HG03354 (cell line): ENCODE measurements at regions not wholly inside any gene's neighbourhood (a gene's known extent, or its start where the extent isn't known, plus 50 kb on each side); places are given as distances from the start of the nearest gene placed in this dataset.

Experiments used
- ATAC-seq: cut with Tn5 transposase; IDR thresholded peaks from one replicate; pipeline ENCODE4 v1.9.1; 2021; ENCODE audit warnings: mild to moderate bottlenecking; ENCODE audit not compliant: unreplicated experiment, poor library complexity, severe bottlenecking

DNA sequence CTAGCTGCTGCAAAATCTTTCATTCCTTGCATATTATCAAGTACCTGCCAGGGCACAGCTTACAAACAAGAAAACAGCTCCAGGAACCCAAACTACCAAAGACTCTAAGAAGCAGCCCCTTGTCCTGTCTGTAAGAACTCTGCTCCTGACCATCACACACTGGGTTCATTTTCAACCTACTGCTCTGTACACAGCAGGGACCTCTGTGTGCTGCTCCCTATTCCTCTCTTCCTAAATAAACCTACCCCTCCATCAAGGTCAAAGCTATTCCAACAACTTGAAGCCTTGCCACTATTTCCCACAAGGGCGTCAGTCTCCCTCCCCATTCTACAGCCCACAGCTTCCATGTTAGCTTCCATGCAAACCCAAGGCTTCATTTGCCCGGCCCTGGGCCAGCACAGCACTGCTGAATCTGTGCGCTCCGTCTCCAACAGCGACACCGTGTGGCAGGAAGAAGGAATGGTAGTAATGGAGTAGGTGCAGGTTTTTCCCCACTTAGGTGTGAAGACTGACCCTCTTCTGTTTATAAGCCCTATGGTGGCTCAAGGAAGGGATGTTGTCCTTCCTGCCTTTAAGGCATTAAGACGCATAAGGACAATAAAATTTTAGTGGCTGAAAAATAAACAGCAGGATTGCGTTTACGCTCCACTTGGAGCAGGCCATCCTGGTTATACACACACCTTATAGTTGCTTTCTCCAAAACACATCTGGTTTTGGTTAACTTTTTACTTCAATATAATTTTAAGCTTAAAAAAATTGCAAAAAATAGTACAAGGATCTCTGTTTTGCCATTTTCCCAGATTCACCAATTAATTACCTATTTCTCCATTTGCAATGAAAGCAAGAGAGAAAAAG, 115.2 kb upstream of the NXT1 start:
- ATAC-seq: no peak

DNA sequence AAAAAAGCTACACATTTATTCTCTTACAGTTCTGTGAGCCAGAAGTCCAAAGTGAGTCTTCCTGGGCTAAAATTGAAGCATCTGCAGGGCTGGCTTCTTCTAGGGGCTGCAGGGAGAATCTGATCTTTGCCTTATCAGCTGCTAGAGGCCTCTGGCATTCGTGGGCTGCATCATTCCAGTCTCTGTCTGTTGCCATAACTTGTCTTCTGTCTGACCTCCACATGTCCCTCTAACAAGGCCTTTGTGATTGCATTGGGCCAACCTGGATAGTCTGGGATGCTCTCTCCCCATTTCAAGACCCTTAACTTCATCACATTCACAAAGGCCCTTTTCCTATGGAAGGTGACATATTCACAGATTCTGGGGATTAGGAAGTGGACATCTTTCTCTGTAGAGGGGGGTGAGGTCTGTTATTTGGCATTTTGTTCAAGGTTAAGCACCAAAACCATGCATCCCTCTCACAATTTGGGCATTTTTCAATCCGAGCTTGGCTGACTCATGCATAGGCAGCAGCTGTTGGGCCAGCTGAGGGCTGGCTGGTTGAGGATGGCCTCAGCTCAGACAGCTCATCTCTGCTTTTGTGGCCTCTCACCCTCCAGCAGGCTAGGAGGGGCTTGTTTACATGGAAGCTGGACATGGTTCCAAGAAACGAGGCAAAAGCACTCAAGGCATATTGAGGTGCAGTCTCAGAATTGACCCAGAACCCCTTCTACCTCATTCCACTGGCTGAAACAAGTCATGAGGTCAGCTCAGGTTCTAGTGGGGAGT, 116.1 kb upstream of the NXT1 start:
- no peak for ATAC-seq

GRCh38 chr20:23233341-23233740, 117.2 kb upstream of the NXT1 start:
- ATAC-seq: no peak

DNA sequence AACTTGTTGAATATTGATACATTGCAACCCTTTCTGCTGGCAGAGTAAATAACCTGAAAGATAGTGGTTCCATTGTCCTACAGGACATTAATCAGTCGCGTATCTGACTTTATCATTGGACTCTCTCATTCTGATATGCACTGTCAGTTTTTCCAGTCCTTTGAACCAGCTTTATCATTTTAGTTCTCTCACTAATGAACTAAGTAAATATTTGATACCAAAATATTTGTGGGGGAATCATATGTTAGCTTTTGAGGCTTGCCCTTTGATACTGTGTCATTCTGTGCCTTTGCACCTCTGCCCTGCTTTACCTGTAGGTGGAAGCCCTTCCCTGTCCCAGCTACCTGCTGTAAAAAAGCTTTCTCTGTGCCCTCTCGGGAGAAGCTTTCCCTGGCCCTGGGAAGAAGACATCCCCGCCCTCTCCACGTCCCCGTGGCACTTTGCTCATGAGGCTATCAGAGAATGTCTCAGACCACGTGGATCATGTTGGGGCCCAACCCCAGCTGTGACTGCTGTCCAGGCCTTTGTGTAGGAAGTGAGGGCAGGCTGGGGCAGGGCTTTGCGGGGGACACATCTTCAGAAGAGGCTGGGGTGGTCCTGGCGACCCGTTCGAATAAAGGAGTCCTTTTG, 117.8 kb upstream of the NXT1 start:
- ATAC-seq: no peak

- ATAC-seq: no peak
These were observed 118.4 kb upstream of the NXT1 start for GRCh38 chr20:23232219-23232581.

- no peak for ATAC-seq
These were observed 118.9 kb upstream of the NXT1 start for GRCh38 chr20:23231561-23232218.

- no peak for ATAC-seq
These were observed 119.7 kb upstream of the NXT1 start for GRCh38 chr20:23230766-23231385.

DNA sequence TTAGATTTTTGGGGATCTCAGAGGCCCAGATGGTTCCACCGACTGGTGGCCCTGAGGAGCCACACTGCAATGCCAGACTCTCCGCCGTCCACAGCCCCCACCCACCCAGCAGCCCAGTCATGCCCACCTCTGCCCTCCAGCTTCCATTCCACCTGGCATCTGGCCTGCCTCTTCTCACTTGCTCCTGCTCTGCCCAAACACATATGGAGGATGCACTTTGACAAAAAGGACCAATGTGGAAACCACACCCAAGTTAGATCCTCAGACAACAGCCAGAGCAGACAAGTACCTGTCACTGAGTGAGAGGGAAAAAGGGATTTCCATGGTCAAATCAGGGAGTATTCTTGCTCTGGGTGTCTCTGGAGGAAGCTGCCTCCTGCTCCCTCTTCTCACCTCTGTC, 120.6 kb upstream of the NXT1 start:
- no peak for ATAC-seq

GRCh38 chr20:23228912-23229311, 121.7 kb upstream of the NXT1 start:
- ATAC-seq: no peak

DNA sequence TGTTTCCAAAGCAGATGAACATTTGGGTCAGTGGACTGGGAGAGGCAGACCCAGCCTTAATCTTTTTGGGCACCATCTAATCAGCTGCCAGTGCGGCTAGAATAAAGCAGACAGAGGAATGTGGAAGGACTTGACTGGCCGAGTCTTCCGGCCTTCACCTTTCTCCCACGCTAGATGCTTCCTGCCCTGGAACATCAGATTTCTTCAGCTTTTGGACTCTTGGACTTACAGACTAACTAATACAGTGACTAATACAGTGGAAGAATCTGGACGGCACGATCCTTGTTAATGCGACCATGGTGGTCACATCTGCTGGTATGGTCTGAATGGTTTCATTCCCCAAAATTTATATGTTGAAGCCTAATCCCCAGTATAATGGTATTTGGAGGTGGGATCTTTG, 122.6 kb upstream of the NXT1 start:
- no peak for ATAC-seq

GRCh38 chr20:23227274-23227673, 123.3 kb upstream of the NXT1 start:
- no peak for ATAC-seq

DNA sequence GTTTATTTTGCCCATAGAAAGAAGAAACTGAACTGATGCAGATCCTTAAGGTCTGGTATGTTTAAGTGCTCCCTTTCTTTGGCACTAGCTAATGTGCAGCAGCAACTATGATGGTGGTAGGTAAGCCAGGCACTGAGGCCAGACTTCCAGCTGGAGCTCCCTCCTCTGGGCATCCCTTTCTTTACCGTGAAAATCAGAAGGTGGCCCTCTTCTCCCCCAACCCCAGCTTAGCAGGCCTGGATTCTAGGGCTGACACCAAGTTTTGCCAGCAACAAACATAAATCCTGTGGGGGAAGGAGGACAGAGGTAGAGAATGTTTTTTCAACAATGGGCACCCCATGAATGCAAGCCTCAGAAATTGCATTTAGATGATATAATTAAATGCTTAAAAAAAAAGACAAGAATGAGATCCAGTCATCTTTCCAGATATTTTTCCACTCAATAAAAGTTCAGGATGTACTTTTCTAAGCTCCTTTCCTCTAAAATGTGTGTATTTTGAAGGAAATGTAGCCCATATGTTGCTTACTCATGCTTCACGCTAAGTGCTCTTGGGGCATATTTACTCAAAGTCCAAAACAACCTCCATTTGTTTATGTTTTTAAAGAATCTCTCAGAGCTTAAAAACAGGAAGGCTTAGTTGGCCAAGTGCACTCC, 123.9 kb upstream of the NXT1 start:
- ATAC-seq: no peak

DNA sequence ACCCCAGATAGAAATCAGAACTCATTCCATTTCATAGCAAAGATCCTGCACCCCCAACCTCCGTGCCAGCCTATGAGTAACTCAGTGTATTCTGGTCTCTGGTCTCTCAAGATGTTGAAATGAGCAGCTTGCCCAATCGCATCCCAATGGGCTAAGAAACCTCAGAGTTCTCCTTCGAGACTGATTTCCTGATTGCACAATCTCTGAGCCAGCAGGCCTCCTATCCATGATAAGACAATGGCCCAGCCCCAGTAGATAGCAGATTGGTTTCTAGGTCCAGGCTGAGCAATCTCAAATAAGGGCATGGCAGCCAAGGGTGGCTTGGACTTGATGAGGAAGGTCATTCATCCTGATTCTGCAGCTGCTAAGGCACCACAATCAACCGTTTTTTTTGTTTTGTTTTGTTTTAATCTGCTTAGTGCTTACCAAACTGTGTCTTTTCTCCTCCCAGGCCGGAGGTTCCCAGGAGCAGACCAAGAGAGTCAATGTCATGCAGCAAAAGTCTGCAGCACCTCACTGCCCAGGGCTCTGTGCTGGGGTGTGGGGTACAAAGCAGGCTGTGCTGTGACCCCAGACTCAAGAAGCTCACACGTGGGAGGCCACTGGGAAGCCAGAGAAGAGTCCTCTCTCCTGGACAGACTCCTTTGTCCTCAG, 125.1 kb upstream of the NXT1 start:
- ATAC-seq: no peak

DNA sequence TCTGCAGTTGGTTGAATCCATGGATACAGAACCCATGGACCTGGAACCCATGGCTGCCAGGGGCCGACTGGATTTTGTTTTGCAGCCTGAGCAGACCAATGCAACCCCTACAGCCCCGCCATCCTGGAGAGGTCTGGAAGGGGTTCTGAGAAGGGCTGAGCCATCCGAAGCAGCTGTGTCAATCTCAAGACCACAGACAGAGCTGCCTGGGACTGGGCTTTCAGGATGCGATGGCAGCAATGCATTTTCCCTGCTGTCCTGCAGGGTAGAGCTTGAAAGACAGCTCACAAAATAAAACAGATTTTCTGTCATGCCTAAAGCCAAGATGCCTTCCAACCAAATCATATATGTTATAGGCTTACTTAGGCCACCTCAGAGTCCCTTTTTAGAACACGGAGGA, 125.8 kb upstream of the NXT1 start:
- no peak for ATAC-seq

- ATAC-seq: no peak
These were observed 126.5 kb upstream of the NXT1 start for GRCh38 chr20:23223908-23224580.

DNA sequence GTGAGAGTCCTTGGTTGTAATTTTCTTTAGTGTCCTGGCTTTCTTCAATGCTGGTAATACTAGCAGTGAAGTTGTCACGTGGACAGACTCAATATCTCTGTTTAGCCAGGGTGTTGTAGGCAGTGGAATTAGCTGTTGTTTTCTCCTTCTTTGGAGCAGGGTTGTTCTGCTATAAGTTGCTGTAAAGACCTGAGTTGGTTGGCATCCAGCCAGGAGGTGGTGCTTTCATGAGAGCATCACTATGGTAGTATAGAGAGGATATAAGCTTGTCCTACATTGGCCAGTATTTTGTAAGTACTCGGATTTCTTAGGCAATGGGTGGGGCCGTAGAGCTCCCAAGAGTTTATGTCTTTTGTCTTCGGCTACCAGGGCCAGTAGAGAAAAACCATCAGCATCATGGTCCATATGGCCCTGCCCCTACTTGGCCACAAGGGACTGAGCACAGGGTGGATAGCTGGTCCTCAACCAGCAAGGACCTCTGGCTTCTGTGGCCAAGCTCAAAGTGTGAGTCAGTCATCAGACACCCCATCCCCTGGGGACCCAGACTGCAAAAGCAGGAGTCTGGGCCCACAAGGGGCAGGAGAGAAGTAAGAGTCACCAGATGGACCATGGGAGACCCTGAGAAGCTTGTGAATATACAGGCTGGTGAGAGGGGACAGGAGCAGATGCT, 127.9 kb upstream of the NXT1 start:
- no peak for ATAC-seq

DNA sequence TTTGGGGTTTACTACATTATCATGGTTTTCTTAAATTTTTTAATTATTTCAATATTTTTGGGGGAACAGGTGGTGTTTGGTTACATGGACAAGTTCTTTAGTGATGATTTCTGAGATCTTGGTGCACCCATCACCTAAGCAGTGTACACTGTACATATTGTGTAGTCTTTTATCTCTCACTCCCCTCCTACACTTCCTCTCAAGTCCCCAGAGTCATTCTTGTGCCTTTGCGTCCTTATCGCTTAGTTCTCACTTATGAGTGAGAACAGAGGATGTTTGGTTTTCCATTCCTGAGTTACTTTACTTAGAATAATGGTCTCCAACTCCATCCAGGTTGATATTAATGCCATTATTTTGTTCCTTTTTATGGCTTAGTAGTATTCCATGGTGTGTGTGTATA, 130.9 kb upstream of the CD93 start:
- no peak for ATAC-seq
